ENCODE measurements at regions not wholly inside any gene's neighbourhood (a gene's known extent, or its start where the extent isn't known, plus 50 kb on each side); places are given as distances from the start of the nearest gene placed in this dataset.

- peaks cover 17% of the 10 kb centered on the region for H3K27me3 Mint-ChIP-seq (ENCODE audit: insufficient read depth)
- peaks cover 31% of the 10 kb centered on the region for H3K4me1 Mint-ChIP-seq
- H3K4me3 Mint-ChIP-seq = no peak overlapping the region
- H3K4me1 ChIP-seq (ENCODE audit: control insufficient read depth, insufficient read depth, low read length) = peaks cover 3% of the 10 kb centered on the region
- H3K9ac ChIP-seq (ENCODE audit: extremely low read depth, low read length, poor library complexity, severe bottlenecking) = no peak overlapping the region
- no peak overlapping the region for H3K27ac Mint-ChIP-seq
- H3K36me3 ChIP-seq (ENCODE audit: control insufficient read depth, insufficient read depth, low read length) = no peaks in the 10 kb centered on the region
- peaks cover 10% of the 10 kb centered on the region for H3K9me3 Mint-ChIP-seq
- H3K27me3 ChIP-seq (ENCODE audit: control insufficient read depth, insufficient read depth, low read length, poor library complexity, severe bottlenecking) = no peaks in the 10 kb centered on the region
- 50 to 63% methylated on average over 1 of the region's 1 CpG for WGBS, 2 experiments (ENCODE audit: insufficient coverage in 1 of 2, insufficient read length in 1 of 2)
- no peak for TF ChIP-seq CTCF (conservative IDR thresholded peaks at IDR 0.05)
- H3K36me3 Mint-ChIP-seq (ENCODE audit: low read depth) = no peaks in the 10 kb centered on the region
- H3K27ac ChIP-seq (ENCODE audit: low read depth, low read length) = no peak overlapping the region
- H3K9me3 ChIP-seq (ENCODE audit: control insufficient read depth, low read length) = peaks cover 12% of the 10 kb centered on the region
- DNase-seq = no peak
- H3K4me3 ChIP-seq (ENCODE audit: low read length) = no peak overlapping the region
Measured at GRCh38 chr5:175347931-175348330, 96.1 kb downstream of the DRD1 start.

GRCh38 chr5:175347027-175347426, 97.0 kb downstream of the DRD1 start:
- Mint-ChIP-seq H3K9me3 (peaks cover 10% of the 10 kb centered on the region), H3K27ac (no peak overlapping the region), H3K36me3 (ENCODE audit: low read depth) (no peaks in the 10 kb centered on the region), H3K4me3 (no peak overlapping the region), H3K27me3 (ENCODE audit: insufficient read depth) (peaks cover 17% of the 10 kb centered on the region), H3K4me1 (peaks cover 29% of the 10 kb centered on the region)
- WGBS, 2 experiments (ENCODE audit: insufficient coverage in 1 of 2, insufficient read length in 1 of 2) = 16 to 25% methylated on average over 3 to 5 of the region's 5 CpGs
- peaks cover 3% of the 10 kb centered on the region for H3K4me1 ChIP-seq (ENCODE audit: control insufficient read depth, insufficient read depth, low read length)
- H3K27ac ChIP-seq (ENCODE audit: low read depth, low read length) = no peak overlapping the region
- TF ChIP-seq CTCF (conservative IDR thresholded peaks at IDR 0.05) = no peak
- peak; percentile 66 for DNase-seq
- H3K9me3 ChIP-seq (ENCODE audit: control insufficient read depth, low read length) = peaks cover 12% of the 10 kb centered on the region
- H3K4me3 ChIP-seq (ENCODE audit: low read length) = no peak overlapping the region
- H3K9ac ChIP-seq (ENCODE audit: extremely low read depth, low read length, poor library complexity, severe bottlenecking) = no peak overlapping the region
- H3K36me3 ChIP-seq (ENCODE audit: control insufficient read depth, insufficient read depth, low read length) = no peaks in the 10 kb centered on the region
- no peaks in the 10 kb centered on the region for H3K27me3 ChIP-seq (ENCODE audit: control insufficient read depth, insufficient read depth, low read length, poor library complexity, severe bottlenecking)

GRCh38 chr5:175344331-175345195, 99.4 kb downstream of the DRD1 start:
- H3K4me3 ChIP-seq (ENCODE audit: low read length) = peak overlapping the region; percentile 11
- TF ChIP-seq CTCF (conservative IDR thresholded peaks at IDR 0.05) = no peak
- no peak overlapping the region for H3K4me3 Mint-ChIP-seq
- 89 to 93% methylated on average over 4 of the region's 4 CpGs for WGBS, 2 experiments (ENCODE audit: insufficient coverage in 1 of 2, insufficient read length in 1 of 2)
- H3K27me3 Mint-ChIP-seq (ENCODE audit: insufficient read depth) = peaks cover 9% of the 10 kb centered on the region
- H3K9ac ChIP-seq (ENCODE audit: extremely low read depth, low read length, poor library complexity, severe bottlenecking) = no peak overlapping the region
- H3K4me1 Mint-ChIP-seq = peaks cover 28% of the 10 kb centered on the region
- peaks cover 3% of the 10 kb centered on the region for H3K4me1 ChIP-seq (ENCODE audit: control insufficient read depth, insufficient read depth, low read length)
- H3K36me3 Mint-ChIP-seq (ENCODE audit: low read depth) = no peaks in the 10 kb centered on the region
- no peak overlapping the region for H3K27ac ChIP-seq (ENCODE audit: low read depth, low read length)
- H3K27me3 ChIP-seq (ENCODE audit: control insufficient read depth, insufficient read depth, low read length, poor library complexity, severe bottlenecking) = no peaks in the 10 kb centered on the region
- no peak overlapping the region for H3K27ac Mint-ChIP-seq
- no peaks in the 10 kb centered on the region for H3K36me3 ChIP-seq (ENCODE audit: control insufficient read depth, insufficient read depth, low read length)
- no peak for DNase-seq
- peaks cover 10% of the 10 kb centered on the region for H3K9me3 Mint-ChIP-seq
- peaks cover 12% of the 10 kb centered on the region for H3K9me3 ChIP-seq (ENCODE audit: control insufficient read depth, low read length)

All from endodermal cell (in vitro differentiated cells).